PFSK-1 (cell line): ENCODE measurements at regions not wholly inside any gene's neighbourhood (a gene's known extent, or its start where the extent isn't known, plus 50 kb on each side); places are given as distances from the start of the nearest gene placed in this dataset.

ENCODE experiments used
- FOXP2 ChIP-seq: optimal IDR thresholded peaks from 2 replicates; pipeline ENCODE3; 2011; ENCODE audit warnings: borderline replicate concordance, control low read depth, inconsistent platforms; ENCODE audit not compliant: insufficient read depth; ENCODE audit errors: extremely low read length, extremely low read depth
- POLR2AphosphoS5 ChIP-seq: IDR thresholded peaks from 2 replicates; pipeline ENCODE4 v1.6.1; 2012; ENCODE audit warnings: low read depth, mild to moderate bottlenecking, control low read depth, low read length, moderate library complexity
- REST ChIP-seq, 2 experiments: IDR thresholded peaks; 2 replicates each; pipeline versions ENCODE4 v1.6.1 to v1.8.0; 2011 to 2012; ENCODE audit warnings: low read depth in 2 of 2, low read length in 2 of 2, control low read depth in 1 of 2, inconsistent platforms in 1 of 2, mild to moderate bottlenecking in 1 of 2, moderate library complexity in 1 of 2; ENCODE audit not compliant: insufficient read depth in 1 of 2
- SIN3A ChIP-seq: IDR thresholded peaks from 2 replicates; pipeline ENCODE4 v1.6.1; 2012; ENCODE audit warnings: mild to moderate bottlenecking, low read length, moderate library complexity, borderline replicate concordance; ENCODE audit not compliant: insufficient read depth
- TAF1 ChIP-seq: IDR thresholded peaks from 2 replicates; pipeline ENCODE4 v1.6.1; 2012; ENCODE audit warnings: low read length, control low read depth, borderline replicate concordance; ENCODE audit not compliant: insufficient read depth

- TF ChIP-seq FOXP2 (no peak), POLR2AphosphoS5 (no peak), TAF1 (no peak), SIN3A (no peak), REST (IDR thresholded peaks at IDR 0.05; ENCODE audit: insufficient read depth in 1 of 2, low read depth in 2 of 2, low read length in 2 of 2) (no peak)
These were observed 1202.5 kb downstream of the DSC3 start for GRCh38 chr18:29840089-29840488.

- TF ChIP-seq TAF1 (no peak), FOXP2 (no peak), SIN3A (no peak), POLR2AphosphoS5 (no peak), REST (IDR thresholded peaks at IDR 0.05; ENCODE audit: insufficient read depth in 1 of 2, low read depth in 2 of 2, low read length in 2 of 2) (no peak)
These were observed 1204.0 kb downstream of the DSC3 start for GRCh38 chr18:29838556-29838955.

GRCh38 chr18:29823671-29824070, 1218.9 kb downstream of the DSC3 start:
- TF ChIP-seq POLR2AphosphoS5, result no peak
- TF ChIP-seq TAF1, result no peak
- TF ChIP-seq SIN3A, result no peak
- TF ChIP-seq FOXP2, result no peak

- TF ChIP-seq FOXP2, result no peak
- TF ChIP-seq SIN3A, result no peak
- TF ChIP-seq TAF1, result no peak
- TF ChIP-seq REST (IDR thresholded peaks at IDR 0.05; ENCODE audit: insufficient read depth in 1 of 2, low read depth in 2 of 2, low read length in 2 of 2), result no peak
- TF ChIP-seq POLR2AphosphoS5, result no peak
These were observed 1221.0 kb downstream of the DSC3 start for GRCh38 chr18:29821544-29821943.

GRCh38 chr18:29811519-29811918, 1231.0 kb downstream of the DSC3 start:
- TF ChIP-seq TAF1, result no peak
- no peak for TF ChIP-seq FOXP2
- no peak for TF ChIP-seq POLR2AphosphoS5
- no peak for TF ChIP-seq REST (IDR thresholded peaks at IDR 0.05; ENCODE audit: insufficient read depth in 1 of 2, low read depth in 2 of 2, low read length in 2 of 2)
- no peak for TF ChIP-seq SIN3A
